ENCODE measurements at regions not wholly inside any gene's neighbourhood (a gene's known extent, or its start where the extent isn't known, plus 50 kb on each side); places are given as distances from the start of the nearest gene placed in this dataset.

DNA sequence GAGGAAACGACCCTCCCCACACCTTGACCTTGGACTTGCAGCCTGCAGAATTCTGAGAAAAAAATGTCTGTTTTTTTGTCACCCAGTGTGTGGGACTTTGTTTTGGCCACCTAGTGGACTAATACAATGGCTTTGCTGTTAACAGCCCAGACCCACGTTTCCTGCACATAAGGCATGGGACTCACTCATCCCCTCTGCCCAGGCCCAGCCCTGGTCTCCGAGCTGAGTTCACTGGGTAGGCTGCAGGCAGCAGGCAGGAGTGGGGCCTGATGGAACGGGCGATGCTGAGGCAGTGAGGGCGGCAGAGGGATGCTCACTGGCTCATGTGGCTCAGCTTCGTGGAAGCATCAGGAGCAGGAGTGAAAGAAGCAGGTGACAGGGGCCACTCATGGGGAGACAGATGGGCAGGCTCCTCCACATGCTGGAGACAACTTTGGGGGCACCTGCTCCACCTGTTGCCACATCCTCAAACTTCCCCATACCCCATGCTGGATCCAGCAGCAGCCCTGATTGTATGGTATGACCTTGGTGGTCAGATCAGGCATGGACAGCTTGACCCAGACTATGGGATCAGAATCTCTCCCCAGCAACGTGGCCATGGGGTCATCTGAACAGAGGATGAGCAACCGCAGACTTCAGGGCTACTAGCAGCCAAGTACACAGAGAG, 65.8 kb upstream of the ANTXRL start:
- Histone ChIP-seq H3K4me1 (no peaks in the 10 kb centered on the region), H3K27ac (no peak overlapping the region), H3K4me3 (no peak overlapping the region), H3K27me3 (peaks cover 0 to 10% of the 10 kb centered on the region in 2 donors), H3K9me3 (no peaks in the 10 kb centered on the region), H3K36me3 (no peaks in the 10 kb centered on the region)
- TF ChIP-seq, protein P1, sequence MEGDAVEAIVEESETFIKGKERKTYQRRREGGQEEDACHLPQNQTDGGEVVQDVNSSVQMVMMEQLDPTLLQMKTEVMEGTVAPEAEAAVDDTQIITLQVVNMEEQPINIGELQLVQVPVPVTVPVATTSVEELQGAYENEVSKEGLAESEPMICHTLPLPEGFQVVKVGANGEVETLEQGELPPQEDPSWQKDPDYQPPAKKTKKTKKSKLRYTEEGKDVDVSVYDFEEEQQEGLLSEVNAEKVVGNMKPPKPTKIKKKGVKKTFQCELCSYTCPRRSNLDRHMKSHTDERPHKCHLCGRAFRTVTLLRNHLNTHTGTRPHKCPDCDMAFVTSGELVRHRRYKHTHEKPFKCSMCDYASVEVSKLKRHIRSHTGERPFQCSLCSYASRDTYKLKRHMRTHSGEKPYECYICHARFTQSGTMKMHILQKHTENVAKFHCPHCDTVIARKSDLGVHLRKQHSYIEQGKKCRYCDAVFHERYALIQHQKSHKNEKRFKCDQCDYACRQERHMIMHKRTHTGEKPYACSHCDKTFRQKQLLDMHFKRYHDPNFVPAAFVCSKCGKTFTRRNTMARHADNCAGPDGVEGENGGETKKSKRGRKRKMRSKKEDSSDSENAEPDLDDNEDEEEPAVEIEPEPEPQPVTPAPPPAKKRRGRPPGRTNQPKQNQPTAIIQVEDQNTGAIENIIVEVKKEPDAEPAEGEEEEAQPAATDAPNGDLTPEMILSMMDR (IDR thresholded peaks at IDR 0.05) = no peak
- intact Hi-C loops (cut with DNase I; ENCODE audit: low total_unique reads) = loop anchor here (10.0 kb wide), 1 partner anchor 104 kb away; no protein-coding TSS in a partner anchor
- DNase-seq = no peak

DNA sequence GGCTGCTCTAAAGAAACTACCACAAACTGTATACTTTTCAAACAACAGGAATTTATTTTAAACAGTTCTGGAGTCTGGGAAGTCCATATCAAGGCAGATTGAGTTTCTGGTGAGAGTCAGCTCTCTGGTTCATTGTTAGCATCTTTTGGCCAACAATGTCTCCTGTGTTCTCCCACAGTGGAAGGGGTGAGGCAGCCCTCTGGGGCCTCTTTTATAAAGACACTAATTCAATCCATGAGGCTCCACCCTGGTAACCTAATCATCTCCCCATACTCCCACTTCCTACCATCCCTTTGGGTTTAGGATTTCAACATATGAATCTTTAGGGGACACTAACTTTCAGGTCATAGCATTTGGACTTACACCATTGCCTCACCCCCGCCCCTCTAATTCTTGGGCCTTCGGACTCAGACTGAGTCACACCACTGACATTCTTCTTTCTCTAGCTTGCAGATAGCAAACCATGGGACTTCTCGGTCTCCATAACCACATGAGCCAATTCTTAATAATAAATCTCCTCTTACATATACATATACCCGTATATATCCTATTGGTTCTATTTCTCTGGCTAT, 64.3 kb upstream of the ANTXRL start:
- no peak overlapping the region for H3K4me3 ChIP-seq
- TF ChIP-seq, protein P1 (IDR thresholded peaks at IDR 0.05) = no peak

DNA sequence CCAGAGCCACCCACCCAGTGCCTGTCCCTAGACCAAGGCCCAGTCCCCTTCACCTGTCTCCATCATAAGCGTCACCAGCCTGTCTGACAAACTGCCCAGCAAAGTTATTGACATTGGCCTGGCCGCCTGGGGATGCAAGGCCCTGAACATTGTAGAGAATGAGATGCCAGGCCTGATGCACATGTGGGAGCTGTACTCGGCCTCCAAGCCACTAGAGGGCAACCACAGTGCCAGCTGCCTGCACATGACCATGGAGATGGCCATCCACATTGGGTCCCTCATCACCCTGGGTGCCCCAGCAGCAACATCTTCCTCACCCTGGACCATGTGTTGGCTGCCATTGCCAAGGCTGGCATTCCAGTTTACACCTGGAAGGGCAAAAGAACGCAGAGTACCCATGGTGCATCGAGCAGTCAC, 63.7 kb upstream of the ANTXRL start:
- no peak for DNase-seq
- intact Hi-C loops (cut with DNase I; ENCODE audit: low total_unique reads) = loop anchor here (10.0 kb wide), 1 partner anchor 102 kb away; no protein-coding TSS in a partner anchor
- Histone ChIP-seq H3K36me3 (no peaks in the 10 kb centered on the region), H3K27ac (no peak overlapping the region), H3K9me3 (no peaks in the 10 kb centered on the region), H3K4me1 (no peaks in the 10 kb centered on the region), H3K4me3 (no peak overlapping the region), H3K27me3 (no peaks in the 10 kb centered on the region)
- TF ChIP-seq, protein P1 (IDR thresholded peaks at IDR 0.05) = no peak

More for the DNA sequence above, 64.3 kb upstream of the ANTXRL start:
- intact Hi-C loops (cut with DNase I; ENCODE audit: low total_unique reads) = loop anchor here (10.0 kb wide), 1 partner anchor 102 kb away; no protein-coding TSS in a partner anchor
- DNase-seq = no peak
- no peak overlapping the region for H3K27ac ChIP-seq
- H3K4me1 ChIP-seq = no peaks in the 10 kb centered on the region
- H3K36me3 ChIP-seq = no peaks in the 10 kb centered on the region
- no peaks in the 10 kb centered on the region for H3K27me3 ChIP-seq
- no peaks in the 10 kb centered on the region for H3K9me3 ChIP-seq

DNA sequence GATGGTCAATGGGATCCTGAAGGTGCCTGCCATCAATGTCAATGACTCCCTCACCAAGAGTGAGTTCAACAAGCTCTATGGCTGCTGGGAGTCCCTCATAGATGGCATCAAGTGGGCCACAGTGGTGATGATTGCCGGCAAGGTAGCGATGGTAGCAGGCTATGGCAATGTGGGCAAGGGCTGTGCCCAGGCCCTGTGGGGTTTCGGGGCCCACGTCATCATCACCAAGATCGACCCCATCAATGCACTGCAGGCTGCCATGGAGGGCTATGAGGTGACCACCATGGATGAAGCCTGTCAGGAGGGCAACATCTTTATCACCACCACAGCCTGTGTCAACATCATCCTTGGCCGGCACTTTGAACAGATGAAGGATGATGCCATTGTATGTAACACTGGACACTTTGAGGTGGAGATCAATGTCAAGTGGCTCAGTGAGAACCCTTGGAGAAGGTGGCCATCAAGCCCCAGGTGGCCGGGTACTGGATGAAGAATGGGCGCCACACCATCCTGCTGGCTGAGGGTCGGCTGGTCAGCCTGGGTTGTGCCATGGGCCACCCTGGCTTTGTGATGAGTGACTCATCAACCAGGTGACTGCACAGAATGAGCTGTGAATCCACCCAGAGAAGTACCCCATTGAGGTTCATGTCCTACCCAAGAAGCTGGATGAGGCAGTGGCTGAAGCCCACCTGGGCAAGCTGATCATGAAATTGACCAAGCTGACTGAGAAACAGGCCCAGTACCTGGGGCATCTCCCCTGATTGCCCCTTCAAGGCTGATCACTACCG, 63.0 kb upstream of the ANTXRL start:
- H3K4me1 ChIP-seq = no peaks in the 10 kb centered on the region
- H3K9me3 ChIP-seq = no peaks in the 10 kb centered on the region
- no peaks in the 10 kb centered on the region for H3K36me3 ChIP-seq
- intact Hi-C loops (cut with DNase I; ENCODE audit: low total_unique reads) = loop anchor here (10.0 kb wide), 1 partner anchor 101 kb away; no protein-coding TSS in a partner anchor
- no peaks in the 10 kb centered on the region for H3K27me3 ChIP-seq
- DNase-seq = no peak
- H3K4me3 ChIP-seq = no peak overlapping the region
- H3K27ac ChIP-seq = no peak overlapping the region
- TF ChIP-seq, protein P1 (IDR thresholded peaks at IDR 0.05) = no peak

DNA sequence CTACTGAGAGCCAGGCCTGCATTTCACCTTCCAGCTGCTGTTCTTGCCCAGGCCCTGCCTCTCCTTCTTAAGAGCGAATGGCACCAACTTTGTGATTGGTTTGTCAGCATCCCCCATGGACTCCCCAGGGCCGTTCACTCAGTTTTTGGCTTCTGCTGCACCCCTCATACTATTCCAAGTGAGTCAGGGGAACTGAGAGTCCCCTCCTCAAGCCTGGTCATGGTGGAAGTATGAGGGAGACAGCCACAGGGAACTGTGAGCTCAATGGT, 62.4 kb upstream of the ANTXRL start:
- H3K36me3 ChIP-seq = no peaks in the 10 kb centered on the region
- no peaks in the 10 kb centered on the region for H3K9me3 ChIP-seq
- intact Hi-C loops (cut with DNase I; ENCODE audit: low total_unique reads) = loop anchor here (10.0 kb wide), 1 partner anchor 100 kb away; no protein-coding TSS in a partner anchor

More for the DNA sequence above, 62.4 kb upstream of the ANTXRL start:
- no peak for DNase-seq
- no peak overlapping the region for H3K4me3 ChIP-seq
- H3K4me1 ChIP-seq = no peaks in the 10 kb centered on the region
- no peaks in the 10 kb centered on the region for H3K27me3 ChIP-seq
- TF ChIP-seq, protein P1 (IDR thresholded peaks at IDR 0.05) = no peak
- no peak overlapping the region for H3K27ac ChIP-seq

Measured in tibial artery (tissue), 4 donors.